ENCODE measurements at regions not wholly inside any gene's neighbourhood (a gene's known extent, or its start where the extent isn't known, plus 50 kb on each side); places are given as distances from the start of the nearest gene placed in this dataset.
"Not testable (repeated sequence)": the region's sequence is repeated elsewhere in the genome, so short reads cannot be mapped to it uniquely, and the experiment has no call there.

GRCh38 chr1:194858811-194859480 is 1672.5 kb upstream of the B3GALT2 start:
- intact Hi-C loops (cut with DNase I); DNase-seq; ATAC-seq: not testable (repeated sequence)

DNA sequence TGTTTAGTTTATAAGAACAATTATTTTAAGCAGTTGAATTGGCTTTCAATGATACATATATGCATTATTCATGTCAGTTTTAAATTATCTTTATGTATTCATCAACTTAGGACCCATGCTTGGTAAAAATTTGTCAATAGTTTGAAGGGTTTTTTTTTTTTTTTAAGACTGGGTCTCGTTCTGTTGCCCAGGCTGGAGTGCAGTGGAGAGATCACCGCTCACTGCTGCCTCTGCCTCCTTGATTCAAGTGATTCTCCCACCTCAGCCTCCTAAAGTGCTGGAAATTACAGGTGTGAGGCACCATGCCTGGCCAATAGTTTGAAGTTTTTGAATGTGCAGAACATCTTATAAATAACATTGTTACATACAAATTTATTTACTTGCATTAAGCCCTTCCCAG is 1671.0 kb upstream of the B3GALT2 start:
- ATAC-seq (no peak), DNase-seq (no peak)
- intact Hi-C loops (cut with DNase I) = no loop called here

DNA sequence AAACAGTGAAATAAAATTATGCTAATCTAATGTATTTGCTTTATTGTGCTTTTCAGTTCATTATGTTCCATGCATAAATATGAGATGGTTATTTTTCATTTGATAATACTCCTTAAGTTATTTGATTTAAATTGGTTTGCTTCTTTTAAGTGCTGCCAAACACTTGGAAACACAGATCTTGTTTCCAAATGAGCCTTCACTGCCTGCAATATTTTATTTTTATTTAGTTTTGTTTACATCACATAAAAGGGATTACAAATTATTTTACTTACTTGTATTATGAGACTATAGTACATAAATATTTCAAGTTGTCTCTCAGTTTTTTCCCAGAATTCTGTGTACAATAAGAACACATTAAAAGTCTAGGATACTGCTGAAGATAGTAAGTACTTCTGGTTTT is 1662.4 kb upstream of the B3GALT2 start:
- ATAC-seq (no peak), DNase-seq (no peak)
- intact Hi-C loops (cut with DNase I) = no loop called here

DNA sequence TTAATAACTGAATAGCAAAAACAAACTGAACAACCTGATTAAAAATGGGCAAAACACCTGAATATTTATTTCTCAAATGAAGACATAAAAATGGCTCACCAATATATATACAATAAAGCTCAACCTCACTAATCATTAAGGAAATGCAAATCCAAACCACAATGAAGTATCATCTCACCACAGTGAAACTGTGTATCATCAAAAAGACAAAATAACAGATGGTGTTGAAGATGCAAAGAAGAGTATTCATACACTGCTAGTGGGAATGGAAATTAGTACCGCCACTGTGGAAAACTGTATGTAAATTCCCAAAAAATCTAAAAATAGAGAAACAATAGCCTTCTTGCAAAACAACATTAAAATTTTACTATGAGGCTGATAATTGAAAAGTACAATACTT is 1660.1 kb upstream of the B3GALT2 start:
- no peak for ATAC-seq
- DNase-seq = no peak
- intact Hi-C loops (cut with DNase I) = no loop called here

- no peak for DNase-seq
- no peak for ATAC-seq
- intact Hi-C loops (cut with DNase I) = no loop called here
These were observed 1656.7 kb upstream of the B3GALT2 start for GRCh38 chr1:194843077-194843476.

- DNase-seq (no peak), ATAC-seq (no peak)
- intact Hi-C loops (cut with DNase I) = no loop called here
These were observed 1646.7 kb upstream of the B3GALT2 start for GRCh38 chr1:194833111-194833510.

DNA sequence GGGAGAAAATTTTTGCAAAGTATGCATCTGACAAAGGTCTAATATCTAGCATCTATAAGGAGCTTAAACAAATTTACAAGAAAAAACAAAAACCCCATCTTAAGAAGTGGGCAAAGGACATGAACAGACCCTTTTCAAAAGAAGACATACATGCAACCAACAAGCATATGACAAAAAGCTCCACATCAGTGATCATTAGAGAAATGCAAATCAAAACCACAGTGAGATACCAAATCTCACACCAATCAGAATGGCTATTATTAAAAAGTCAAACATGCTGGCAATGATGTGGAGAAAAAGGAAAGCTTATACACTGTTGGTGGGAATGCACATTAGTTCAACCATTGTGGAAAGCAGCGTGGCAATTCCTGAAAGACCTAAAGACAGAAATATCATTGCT is 1645.2 kb upstream of the B3GALT2 start:
- intact Hi-C loops (cut with DNase I); DNase-seq; ATAC-seq: not testable (repeated sequence)

DNA sequence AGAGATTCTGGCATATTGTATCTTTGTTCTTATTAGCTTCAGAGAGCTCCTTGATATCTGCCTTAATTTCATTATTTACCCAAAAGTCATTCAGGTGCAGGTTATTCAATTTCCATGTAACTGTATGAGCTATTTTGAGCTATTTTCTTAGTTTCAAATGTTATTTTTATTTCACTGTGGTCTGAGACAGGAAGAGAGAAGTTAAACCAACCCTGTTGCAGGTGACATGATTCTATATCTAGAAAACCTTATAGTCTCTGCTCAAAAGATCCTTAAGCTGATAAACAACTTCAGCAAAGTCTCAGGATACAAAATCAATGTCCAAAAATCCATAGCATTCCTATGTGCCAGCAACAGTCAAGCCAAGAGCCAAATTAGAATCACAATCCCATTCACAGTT is 1644.0 kb upstream of the B3GALT2 start:
- intact Hi-C loops (cut with DNase I) = no loop called here
- DNase-seq (no peak), ATAC-seq (no peak)

DNA sequence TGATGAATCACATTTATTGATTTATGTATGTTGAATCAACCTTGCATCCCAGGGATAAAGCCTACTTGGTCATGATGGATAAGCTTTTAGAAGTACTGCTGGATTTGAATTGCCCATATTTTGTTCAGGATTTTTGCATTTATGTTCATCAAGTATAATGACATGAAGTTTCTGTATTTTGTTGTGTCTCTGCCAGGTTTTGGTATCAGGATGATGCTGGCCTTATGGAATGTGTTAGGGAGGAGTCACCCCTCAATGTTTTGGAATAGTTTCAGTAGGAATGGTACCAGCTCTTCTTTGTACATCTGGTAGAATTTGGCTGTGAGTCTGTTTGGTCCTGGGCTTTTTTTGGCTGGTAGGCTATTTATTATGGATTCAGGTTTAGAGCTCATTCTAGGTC is 1643.1 kb upstream of the B3GALT2 start:
- intact Hi-C loops (cut with DNase I) = no loop called here
- DNase-seq = no peak
- ATAC-seq = peak in 1 of 2 donors; percentile 39

- ATAC-seq (no peak), DNase-seq (no peak)
- intact Hi-C loops (cut with DNase I) = no loop called here
These were observed 1639.0 kb upstream of the B3GALT2 start for GRCh38 chr1:194825382-194825781.

DNA sequence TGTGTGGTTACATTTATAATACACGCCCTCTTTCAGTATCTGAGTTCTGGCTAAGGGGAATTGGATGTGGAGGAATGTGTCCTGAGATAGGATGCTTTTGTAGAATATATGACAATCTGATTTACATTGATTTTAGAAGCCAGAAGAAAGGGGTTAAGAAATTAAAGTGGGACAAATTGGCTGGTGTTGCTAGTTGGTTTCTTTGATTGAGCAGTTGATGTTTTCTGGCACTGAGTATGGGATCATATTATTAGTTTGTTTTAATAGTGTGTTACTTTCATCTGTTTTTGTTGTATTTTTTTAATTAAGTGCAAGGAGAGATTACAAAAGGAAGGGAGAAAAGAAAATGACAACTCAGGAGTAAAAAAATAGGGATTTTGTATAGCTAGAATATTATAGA is 1634.7 kb upstream of the B3GALT2 start:
- no peak for ATAC-seq
- intact Hi-C loops (cut with DNase I) = no loop called here
- DNase-seq = no peak

- no peak for DNase-seq
- no peak for ATAC-seq
- intact Hi-C loops (cut with DNase I) = no loop called here
These were observed 1632.3 kb upstream of the B3GALT2 start for GRCh38 chr1:194818674-194819073.

DNA sequence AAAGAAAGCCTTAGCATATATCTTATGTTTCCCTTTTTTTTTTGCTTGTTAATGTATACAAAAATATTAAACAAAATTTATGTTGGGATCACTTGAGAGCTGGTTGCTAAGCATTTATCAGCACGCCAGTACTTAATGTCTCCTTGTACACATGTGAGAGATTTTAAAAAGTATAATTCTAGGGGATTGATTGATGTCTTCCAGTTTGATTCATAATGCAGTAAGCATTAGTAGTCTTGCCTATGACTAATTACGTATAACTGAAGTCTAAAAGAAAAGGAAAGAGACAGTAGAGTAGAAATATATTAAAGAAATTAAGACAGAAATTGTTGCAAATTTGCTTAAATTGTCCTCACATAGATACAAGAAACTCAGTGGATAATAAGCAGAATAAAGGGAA is 1630.4 kb upstream of the B3GALT2 start:
- intact Hi-C loops (cut with DNase I) = no loop called here
- ATAC-seq (no peak), DNase-seq (no peak)

DNA sequence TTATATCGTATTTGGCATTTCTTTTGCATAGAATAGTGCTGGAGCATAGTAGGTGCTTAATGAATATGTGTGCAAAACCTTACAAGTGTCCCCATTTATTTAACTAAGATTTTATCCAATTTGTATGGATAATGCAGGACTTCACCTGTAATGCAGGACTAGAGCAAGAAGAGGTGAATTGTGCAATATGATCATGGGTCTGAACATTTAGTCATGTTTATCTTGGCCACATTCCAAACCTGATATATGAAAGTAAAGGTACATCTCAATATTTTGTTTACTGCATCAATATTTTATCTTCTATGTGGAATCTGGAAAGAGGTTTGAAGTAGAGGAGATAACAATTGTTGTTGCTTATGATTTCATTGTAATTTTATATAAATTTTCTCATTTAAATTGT is 1626.7 kb upstream of the B3GALT2 start:
- no peak for ATAC-seq
- intact Hi-C loops (cut with DNase I) = no loop called here
- no peak for DNase-seq

DNA sequence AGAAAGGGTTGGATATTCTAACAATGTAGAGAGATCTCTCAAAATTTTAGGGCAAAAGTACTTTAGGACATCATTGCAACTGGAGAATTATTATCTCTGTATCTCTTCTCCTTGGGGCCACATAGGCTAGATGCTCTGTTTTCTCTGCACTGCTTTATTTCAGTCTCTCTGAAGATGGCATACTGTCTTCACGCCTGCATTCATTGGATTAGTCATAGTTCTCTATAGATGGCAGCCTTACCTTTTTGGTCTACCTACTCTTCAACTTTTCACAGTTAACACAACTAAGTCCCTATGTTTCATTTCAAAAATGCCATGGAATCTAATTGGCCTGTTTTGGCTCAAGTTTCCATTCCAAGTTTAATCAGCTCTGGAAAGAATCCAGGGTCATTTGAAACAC is 1623.3 kb upstream of the B3GALT2 start:
- intact Hi-C loops (cut with DNase I) = no loop called here
- ATAC-seq (no peak), DNase-seq (no peak)

GRCh38 chr1:194809215-194809614 is 1622.8 kb upstream of the B3GALT2 start:
- ATAC-seq (no peak), DNase-seq (no peak)
- intact Hi-C loops (cut with DNase I) = no loop called here

- ATAC-seq (no peak), DNase-seq (no peak)
- intact Hi-C loops (cut with DNase I) = no loop called here
These were observed 1621.3 kb upstream of the B3GALT2 start for GRCh38 chr1:194807530-194808220.

DNA sequence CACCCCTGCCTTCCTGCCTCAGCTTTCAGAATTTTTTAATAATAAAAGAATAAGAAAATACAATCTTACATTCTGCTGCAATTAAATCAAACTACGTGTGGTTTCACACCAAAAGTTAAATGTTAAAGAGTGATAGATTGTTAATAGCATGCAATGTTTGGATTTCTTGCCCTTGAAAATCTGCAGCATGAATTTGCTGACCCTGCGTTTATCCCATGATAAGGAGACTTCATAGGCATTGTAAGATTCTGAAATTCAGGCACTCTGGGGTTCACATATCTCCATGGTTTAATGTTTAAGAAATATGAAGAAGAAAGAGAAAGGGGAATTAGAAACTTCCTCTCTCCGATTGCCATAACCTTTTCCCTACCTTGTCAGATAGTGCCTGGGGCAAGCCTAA is 1616.2 kb upstream of the B3GALT2 start:
- intact Hi-C loops (cut with DNase I) = no loop called here
- no peak for DNase-seq
- no peak for ATAC-seq

DNA sequence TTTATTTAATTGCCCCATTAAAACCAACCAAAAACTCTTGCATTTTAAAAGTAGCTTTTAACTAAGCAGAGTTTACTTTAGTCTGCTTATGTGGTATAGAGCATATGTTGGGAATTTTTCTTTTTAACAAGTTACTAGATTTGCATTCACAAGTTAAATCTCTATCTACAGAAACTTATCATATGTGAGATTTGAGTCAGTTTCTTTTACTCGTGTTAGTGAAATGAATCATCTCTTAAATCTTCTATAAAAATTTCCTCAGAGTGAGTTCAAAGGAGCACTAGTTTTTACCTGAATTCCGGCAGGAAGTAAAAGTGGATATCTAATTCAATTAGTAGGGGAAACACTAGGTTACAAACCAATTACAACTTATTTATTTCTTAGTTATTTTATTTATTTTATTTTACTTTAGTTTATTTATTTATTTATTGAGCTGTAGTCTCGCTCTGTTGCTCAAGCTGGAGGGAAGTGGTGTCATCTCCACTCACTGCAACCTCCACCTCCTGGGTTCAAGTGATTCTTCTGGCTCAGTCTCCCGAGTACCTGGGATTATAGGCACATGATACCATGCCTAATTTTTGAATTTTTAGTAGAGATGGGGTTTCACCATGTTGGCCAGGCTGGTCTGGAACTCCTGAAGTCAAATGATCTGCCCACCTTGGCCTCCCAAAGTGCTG is 1609.6 kb upstream of the B3GALT2 start:
- ATAC-seq = no peak
- intact Hi-C loops (cut with DNase I) = no loop called here

DNA sequence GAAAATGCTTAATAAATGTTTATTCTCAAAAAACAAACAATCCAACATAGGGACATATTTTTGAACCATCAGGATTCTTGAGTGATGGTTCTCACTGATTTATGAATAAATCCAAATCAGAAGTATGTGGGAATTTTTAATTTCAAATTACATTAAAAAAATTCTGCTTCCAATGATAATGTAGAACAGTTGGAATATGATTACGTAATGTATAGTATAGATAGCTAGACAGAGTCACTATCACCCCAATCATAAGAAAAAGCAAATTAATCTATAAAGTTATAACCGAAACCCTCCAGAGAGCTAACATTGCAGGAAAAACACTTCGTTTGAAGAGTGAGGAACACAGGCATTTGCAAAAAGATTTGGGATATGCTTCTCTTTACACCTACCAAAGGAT is 1600.6 kb upstream of the B3GALT2 start:
- DNase-seq (no peak), ATAC-seq (no peak)
- intact Hi-C loops (cut with DNase I) = no loop called here

More for the DNA sequence above, 1609.6 kb upstream of the B3GALT2 start:
- no peak for DNase-seq

DNA sequence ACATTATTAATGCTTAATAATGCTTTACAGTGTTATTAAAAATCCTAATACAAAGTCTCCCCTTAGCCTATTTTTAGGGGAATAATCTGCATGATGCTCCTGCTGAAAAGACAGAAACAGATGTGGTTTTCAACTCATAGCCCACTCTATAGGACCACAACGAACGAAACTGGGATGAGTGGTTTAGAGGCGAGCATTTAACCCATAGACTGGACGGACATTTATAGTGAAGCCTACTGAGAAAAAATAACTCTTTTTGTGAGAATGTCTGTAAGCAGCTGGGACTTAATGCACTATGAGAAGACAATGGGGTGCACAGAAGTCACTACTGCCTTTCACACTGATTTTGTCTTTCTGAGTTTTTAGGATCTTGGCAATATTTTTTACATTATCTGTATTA is 1599.6 kb upstream of the B3GALT2 start:
- DNase-seq (no peak), ATAC-seq (no peak)
- intact Hi-C loops (cut with DNase I) = no loop called here

Data from left cardiac atrium (tissue), 4 donors.